OCI-LY3 (cell line): ENCODE measurements at regions not wholly inside any gene's neighbourhood (a gene's known extent, or its start where the extent isn't known, plus 50 kb on each side); places are given as distances from the start of the nearest gene placed in this dataset.

Source experiments
- H2AFZ ChIP-seq: fragments of 200-600, 300-600 bp; shearing (Covaris generic); 2 replicates; pipeline ENCODE4 v1.6.0; 2014; ENCODE audit warnings: antibody characterized with exemption, low read depth, low read length
- H3K27ac ChIP-seq: fragments of 200-600, 300-600 bp; sonication (generic); 2 replicates; pipeline ENCODE4 v1.5.1; 2014; ENCODE audit warnings: mild to moderate bottlenecking, low read length, moderate library complexity, mixed read lengths
- H3K27me3 ChIP-seq: fragments of 200-600, 300-600 bp; sonication (generic); 2 replicates; pipeline ENCODE4 v1.6.1; 2014; ENCODE audit warnings: low read depth, low read length, mixed read lengths
- H3K36me3 ChIP-seq: fragments of 200-600, 300-600 bp; sonication (generic); replicated peaks from 2 replicates; pipeline ENCODE3; 2014; ENCODE audit warnings: low read depth, low read length, mixed read lengths
- H3K4me1 ChIP-seq: fragments of 300-600, 200-600 bp; sonication (generic); 2 replicates; pipeline ENCODE4 v1.6.1; 2014; ENCODE audit warnings: low read length, mixed read lengths
- H3K4me2 ChIP-seq: fragments of 200-600, 300-600 bp; sonication (generic); 2 replicates; pipeline ENCODE4 v1.6.1; 2014; ENCODE audit warnings: low read length, mixed read lengths
- H3K4me3 ChIP-seq: fragments of 300-600, 200-600 bp; sonication (generic); 2 replicates; pipeline ENCODE4 v1.5.1; 2014; ENCODE audit warnings: antibody characterized with exemption, mild to moderate bottlenecking, low read length, moderate library complexity
- H3K79me2 ChIP-seq: fragments of 300-600, 200-600 bp; shearing (Covaris generic); 2 replicates; pipeline ENCODE4 v1.6.1; 2014; ENCODE audit warnings: mild to moderate bottlenecking, low read length, mixed read lengths
- H3K9ac ChIP-seq: fragments of 300-600, 200-600 bp; shearing (Covaris generic); 2 replicates; pipeline ENCODE4 v1.6.0; 2014; ENCODE audit warnings: mild to moderate bottlenecking, low read length, moderate library complexity
- H3K9me3 ChIP-seq: fragments of 200-600, 300-600 bp; shearing (Covaris generic); 2 replicates; pipeline ENCODE4 v1.6.1; 2014; ENCODE audit warnings: low read length, mixed read lengths; ENCODE audit not compliant: insufficient read depth
- H4K20me1 ChIP-seq: fragments of 200-600, 300-600 bp; sonication (generic); 2 replicates; pipeline ENCODE4 v1.6.1; 2016; ENCODE audit warnings: low read length, mixed read lengths; ENCODE audit not compliant: insufficient read depth
- CTCF ChIP-seq: fragments of 200-600, 300-600 bp; sonication (generic); IDR thresholded peaks from 2 replicates; pipeline ENCODE4 v1.5.1; 2014; ENCODE audit warnings: antibody characterized with exemption, low read length, low read depth
- EZH2phosphoT487 ChIP-seq: fragments of 200-600 bp; shearing (Covaris generic); IDR thresholded peaks from 2 replicates; pipeline ENCODE4 v1.6.1; 2018; ENCODE audit warnings: antibody characterized with exemption, mixed run types, low read depth

GRCh38 chr13:50159607-50160006 lies 144.4 kb downstream of the KCNRG start:
- no peak for TF ChIP-seq EZH2phosphoT487
- TF ChIP-seq CTCF: no peak
- H3K4me3 ChIP-seq: no peak overlapping the region
- H3K36me3 ChIP-seq: no peaks in the 10 kb centered on the region
- H3K4me1 ChIP-seq: peaks cover 20% of the 10 kb centered on the region
- H3K9me3 ChIP-seq: no peaks in the 10 kb centered on the region
- no peak overlapping the region for H3K27ac ChIP-seq
- H3K4me2 ChIP-seq: no peak overlapping the region
- no peak overlapping the region for H2AFZ ChIP-seq
- H3K9ac ChIP-seq: no peak overlapping the region
- H3K27me3 ChIP-seq: no peaks in the 10 kb centered on the region
- H3K79me2 ChIP-seq: no peaks in the 10 kb centered on the region
- H4K20me1 ChIP-seq: no peaks in the 10 kb centered on the region

GRCh38 chr13:50161052-50161451 lies 145.8 kb downstream of the KCNRG start:
- Histone ChIP-seq H3K27ac (no peak overlapping the region), H3K9me3 (no peaks in the 10 kb centered on the region), H3K4me3 (no peak overlapping the region), H3K4me1 (peaks cover 20% of the 10 kb centered on the region), H4K20me1 (no peaks in the 10 kb centered on the region), H3K4me2 (no peak overlapping the region), H3K36me3 (no peaks in the 10 kb centered on the region), H2AFZ (no peak overlapping the region), H3K27me3 (no peaks in the 10 kb centered on the region), H3K9ac (no peak overlapping the region), H3K79me2 (no peaks in the 10 kb centered on the region)
- TF ChIP-seq CTCF (no peak), EZH2phosphoT487 (no peak)

- Histone ChIP-seq H3K27ac (no peak overlapping the region), H3K27me3 (no peaks in the 10 kb centered on the region), H3K36me3 (no peaks in the 10 kb centered on the region), H3K79me2 (no peaks in the 10 kb centered on the region), H3K9me3 (no peaks in the 10 kb centered on the region), H3K4me3 (no peak overlapping the region), H4K20me1 (no peaks in the 10 kb centered on the region), H3K4me1 (peaks cover 22% of the 10 kb centered on the region), H3K9ac (no peak overlapping the region), H2AFZ (no peak overlapping the region), H3K4me2 (no peak overlapping the region)
- TF ChIP-seq CTCF: no peak
Observed at GRCh38 chr13:50162001-50162400, 146.8 kb downstream of the KCNRG start.

GRCh38 chr13:50162567-50162966 lies 147.3 kb downstream of the KCNRG start:
- TF ChIP-seq EZH2phosphoT487 (no peak), CTCF (no peak)
- Histone ChIP-seq H3K4me1 (peaks cover 28% of the 10 kb centered on the region), H3K4me3 (no peak overlapping the region), H3K79me2 (no peaks in the 10 kb centered on the region), H3K9ac (no peak overlapping the region), H3K27ac (no peak overlapping the region), H4K20me1 (no peaks in the 10 kb centered on the region), H3K9me3 (no peaks in the 10 kb centered on the region), H3K36me3 (no peaks in the 10 kb centered on the region), H3K4me2 (no peak overlapping the region), H2AFZ (no peak overlapping the region), H3K27me3 (no peaks in the 10 kb centered on the region)
